ENCODE measurements at regions not wholly inside any gene's neighbourhood (a gene's known extent, or its start where the extent isn't known, plus 50 kb on each side); places are given as distances from the start of the nearest gene placed in this dataset.

DNA sequence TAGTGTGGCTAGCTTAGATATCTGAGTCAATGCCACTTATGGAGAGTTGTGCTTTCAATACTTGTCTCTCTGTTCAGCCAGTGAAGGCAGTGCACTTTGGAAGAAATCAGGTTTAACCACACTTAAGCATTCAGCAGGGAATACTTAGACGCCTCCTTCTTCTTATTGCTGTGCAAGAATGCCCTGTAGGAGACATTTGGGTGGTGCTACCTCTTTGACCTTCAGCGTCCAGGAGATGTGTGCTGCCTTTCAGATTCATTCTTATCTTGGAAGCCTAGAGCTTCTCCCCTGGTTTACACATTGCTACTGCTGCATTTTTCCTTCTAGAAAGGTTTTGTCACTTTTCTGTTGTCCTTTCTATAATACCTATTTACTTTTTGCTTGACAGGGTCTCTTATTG is 350.5 kb downstream of the ARL6IP6 start:
- no peak for DNase-seq (ENCODE audit: extremely low read depth, low read depth)
- TF ChIP-seq, protein P1, sequence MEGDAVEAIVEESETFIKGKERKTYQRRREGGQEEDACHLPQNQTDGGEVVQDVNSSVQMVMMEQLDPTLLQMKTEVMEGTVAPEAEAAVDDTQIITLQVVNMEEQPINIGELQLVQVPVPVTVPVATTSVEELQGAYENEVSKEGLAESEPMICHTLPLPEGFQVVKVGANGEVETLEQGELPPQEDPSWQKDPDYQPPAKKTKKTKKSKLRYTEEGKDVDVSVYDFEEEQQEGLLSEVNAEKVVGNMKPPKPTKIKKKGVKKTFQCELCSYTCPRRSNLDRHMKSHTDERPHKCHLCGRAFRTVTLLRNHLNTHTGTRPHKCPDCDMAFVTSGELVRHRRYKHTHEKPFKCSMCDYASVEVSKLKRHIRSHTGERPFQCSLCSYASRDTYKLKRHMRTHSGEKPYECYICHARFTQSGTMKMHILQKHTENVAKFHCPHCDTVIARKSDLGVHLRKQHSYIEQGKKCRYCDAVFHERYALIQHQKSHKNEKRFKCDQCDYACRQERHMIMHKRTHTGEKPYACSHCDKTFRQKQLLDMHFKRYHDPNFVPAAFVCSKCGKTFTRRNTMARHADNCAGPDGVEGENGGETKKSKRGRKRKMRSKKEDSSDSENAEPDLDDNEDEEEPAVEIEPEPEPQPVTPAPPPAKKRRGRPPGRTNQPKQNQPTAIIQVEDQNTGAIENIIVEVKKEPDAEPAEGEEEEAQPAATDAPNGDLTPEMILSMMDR (IDR thresholded peaks at IDR 0.05; ENCODE audit: low read depth, low read length): no peak

DNA sequence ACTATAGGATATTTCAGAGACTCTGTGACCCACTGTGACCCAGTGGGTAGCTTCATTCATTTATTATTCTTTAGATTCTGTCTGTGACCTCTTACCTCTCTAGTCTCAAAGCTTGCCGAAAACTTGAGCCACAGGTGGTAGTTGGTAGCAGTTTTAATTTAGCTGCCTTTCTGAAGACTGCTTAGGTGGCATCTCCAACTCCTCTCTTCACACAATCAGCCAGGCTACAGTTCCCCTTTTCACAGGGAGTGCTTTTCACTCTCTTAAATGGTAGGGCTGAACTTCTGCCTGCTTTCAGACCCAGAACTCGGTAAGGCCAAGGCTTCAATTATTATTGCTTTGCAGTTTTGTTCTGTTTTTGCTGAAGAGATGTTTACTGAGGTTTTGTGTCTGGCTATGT is 349.6 kb downstream of the ARL6IP6 start:
- no peak for DNase-seq (ENCODE audit: extremely low read depth, low read depth)
- TF ChIP-seq, protein P1 (IDR thresholded peaks at IDR 0.05; ENCODE audit: low read depth, low read length): no peak

GRCh38 chr2:153059338-153060052 is 341.1 kb downstream of the ARL6IP6 start:
- DNase-seq (ENCODE audit: extremely low read depth, low read depth): no peak
- TF ChIP-seq, protein P1 (IDR thresholded peaks at IDR 0.05; ENCODE audit: low read depth, low read length): no peak

GRCh38 chr2:153057743-153058142 is 339.3 kb downstream of the ARL6IP6 start:
- TF ChIP-seq, protein P1 (IDR thresholded peaks at IDR 0.05; ENCODE audit: low read depth, low read length): no peak
- no peak for DNase-seq (ENCODE audit: extremely low read depth, low read depth)

- no peak for DNase-seq (ENCODE audit: extremely low read depth, low read depth)
These were observed 336.8 kb downstream of the ARL6IP6 start for GRCh38 chr2:153055182-153055581.

GRCh38 chr2:153052807-153053559 is 334.6 kb downstream of the ARL6IP6 start:
- TF ChIP-seq, protein P1 (IDR thresholded peaks at IDR 0.05; ENCODE audit: low read depth, low read length): no peak
- no peak for DNase-seq (ENCODE audit: extremely low read depth, low read depth)

More at GRCh38 chr2:153055182-153055581, 336.8 kb downstream of the ARL6IP6 start:
- TF ChIP-seq, protein P1 (IDR thresholded peaks at IDR 0.05; ENCODE audit: low read depth, low read length): no peak

- DNase-seq (ENCODE audit: extremely low read depth, low read depth): no peak
- TF ChIP-seq, protein P1 (IDR thresholded peaks at IDR 0.05; ENCODE audit: low read depth, low read length): no peak
These were observed 328.8 kb downstream of the ARL6IP6 start for GRCh38 chr2:153047220-153047619.

All from AG09319 (cell line).